ENCODE measurements at regions not wholly inside any gene's neighbourhood (a gene's known extent, or its start where the extent isn't known, plus 50 kb on each side); places are given as distances from the start of the nearest gene placed in this dataset.

- TF ChIP-seq POLR2A (IDR thresholded peaks at IDR 0.05) = no peak
- no peak for TF ChIP-seq CTCF (IDR thresholded peaks at IDR 0.05)
- no peak for TF ChIP-seq EP300 (IDR thresholded peaks at IDR 0.05)
These were observed 133.6 kb upstream of the RAB4A start for GRCh38 chr1:229137271-229137670.

Measured in ovary (tissue), 3 donors.